BLaER1 treated with 17β-estradiol and CSF1 and Interleukin-3, amounts not matched to agents 10 nM and 100 nM (cell line): ENCODE measurements at regions not wholly inside any gene's neighbourhood (a gene's known extent, or its start where the extent isn't known, plus 50 kb on each side); places are given as distances from the start of the nearest gene placed in this dataset.

Experiments
- H3K27ac ChIP-seq, 11 experiments: shearing (Covaris generic); formaldehyde crosslinking; 2 replicates each; pipeline ENCODE4 v1.8.1; 2022
- H3K27me3 ChIP-seq, 11 experiments: shearing (Covaris generic); formaldehyde crosslinking; 2 replicates each; pipeline ENCODE4 v1.8.1; 2022
- H3K36me3 ChIP-seq, 11 experiments: shearing (Covaris generic); formaldehyde crosslinking; 2 replicates each; pipeline ENCODE4 v1.8.1; 2022
- H3K4me1 ChIP-seq, 10 experiments: shearing (Covaris generic); formaldehyde crosslinking; 2 replicates each; pipeline ENCODE4 v1.8.1; 2022
- H3K4me2 ChIP-seq, 11 experiments: shearing (Covaris generic); formaldehyde crosslinking; 2 replicates each; pipeline ENCODE4 v1.8.1; 2022
- H3K4me3 ChIP-seq, 10 experiments: shearing (Covaris generic); formaldehyde crosslinking; 2 replicates each; pipeline ENCODE4 v1.8.1; 2022
- H3K9ac ChIP-seq, 11 experiments: shearing (Covaris generic); formaldehyde crosslinking; 2 replicates each; pipeline ENCODE4 v1.8.1; 2022
- H3K9me3 ChIP-seq, 11 experiments: shearing (Covaris generic); formaldehyde crosslinking; replicated peaks in 1 of 11; 2 replicates each; pipeline ENCODE4 v1.8.1; 2022
- H4K20me1 ChIP-seq, 11 experiments: shearing (Covaris generic); formaldehyde crosslinking; 2 replicates each; pipeline ENCODE4 v1.8.1; 2022
- Cebpa-rat ChIP-seq, 11 experiments: shearing (Covaris generic); IDR thresholded peaks; 2 replicates each; pipeline ENCODE4 v1.8.1; 2022

GRCh38 chr11:43242401-43242800 lies 69.4 kb upstream of the API5 start:
- Histone ChIP-seq H3K9me3 (peaks cover 0 to 5% (median 2%) of the 10 kb centered on the region in 11 experiments; a peak in 10 of 22 replicates), H3K36me3 (no peaks in the 10 kb centered on the region), H3K27ac (no peak overlapping the region), H3K9ac (no peak overlapping the region), H3K4me2 (no peak overlapping the region), H3K4me3 (no peak overlapping the region), H4K20me1 (no peaks in the 10 kb centered on the region), H3K27me3 (no peaks in the 10 kb centered on the region), H3K4me1 (no peaks in the 10 kb centered on the region)
- TF ChIP-seq Cebpa-rat (IDR thresholded peaks at IDR 0.05) = no peak

GRCh38 chr11:43243927-43244326 lies 67.9 kb upstream of the API5 start:
- TF ChIP-seq Cebpa-rat (IDR thresholded peaks at IDR 0.05) = no peak
- H3K36me3 ChIP-seq = no peaks in the 10 kb centered on the region
- H3K4me3 ChIP-seq = no peak overlapping the region
- H3K4me2 ChIP-seq = no peak overlapping the region
- H3K27ac ChIP-seq = no peak overlapping the region
- no peaks in the 10 kb centered on the region for H4K20me1 ChIP-seq
- no peaks in the 10 kb centered on the region for H3K27me3 ChIP-seq
- H3K4me1 ChIP-seq = no peaks in the 10 kb centered on the region
- H3K9ac ChIP-seq = no peak overlapping the region
- no peaks in the 10 kb centered on the region for H3K9me3 ChIP-seq

- no peak overlapping the region for H3K27ac ChIP-seq
- H3K27me3 ChIP-seq = no peaks in the 10 kb centered on the region
- H3K9me3 ChIP-seq = no peaks in the 10 kb centered on the region
- no peaks in the 10 kb centered on the region for H3K36me3 ChIP-seq
- no peak overlapping the region for H3K9ac ChIP-seq
- H4K20me1 ChIP-seq = no peaks in the 10 kb centered on the region
- no peak overlapping the region for H3K4me3 ChIP-seq
- H3K4me1 ChIP-seq = no peaks in the 10 kb centered on the region
- no peak overlapping the region for H3K4me2 ChIP-seq
- no peak for TF ChIP-seq Cebpa-rat (IDR thresholded peaks at IDR 0.05)
Measured at GRCh38 chr11:43245466-43245865, 66.3 kb upstream of the API5 start.

- no peak for TF ChIP-seq Cebpa-rat (IDR thresholded peaks at IDR 0.05)
- Histone ChIP-seq H3K9me3 (no peaks in the 10 kb centered on the region), H4K20me1 (no peaks in the 10 kb centered on the region)
Measured at GRCh38 chr11:43250309-43250708, 61.5 kb upstream of the API5 start.

GRCh38 chr11:43261775-43262174 lies 50.0 kb upstream of the API5 start:
- TF ChIP-seq Cebpa-rat (IDR thresholded peaks at IDR 0.05) = no peak
- peaks cover 8 to 28% (median 20%) of the 10 kb centered on the region in 11 experiments; a peak in 19 of 22 replicates for H3K9me3 ChIP-seq
- H3K4me2 ChIP-seq = no peak overlapping the region
- H3K27ac ChIP-seq = no peak overlapping the region
- no peak overlapping the region for H3K9ac ChIP-seq
- no peaks in the 10 kb centered on the region for H3K4me1 ChIP-seq
- H3K27me3 ChIP-seq = no peaks in the 10 kb centered on the region
- H3K36me3 ChIP-seq = no peaks in the 10 kb centered on the region
- no peak overlapping the region for H3K4me3 ChIP-seq
- no peaks in the 10 kb centered on the region for H4K20me1 ChIP-seq

More at GRCh38 chr11:43250309-43250708, 61.5 kb upstream of the API5 start:
- H3K4me1 ChIP-seq = no peaks in the 10 kb centered on the region
- H3K4me3 ChIP-seq = no peak overlapping the region
- H3K9ac ChIP-seq = no peak overlapping the region
- H3K4me2 ChIP-seq = no peak overlapping the region
- no peaks in the 10 kb centered on the region for H3K36me3 ChIP-seq
- H3K27ac ChIP-seq = no peak overlapping the region
- H3K27me3 ChIP-seq = no peaks in the 10 kb centered on the region
